Esophagus squamous epithelium (tissue), 5 donors: ENCODE measurements at regions not wholly inside any gene's neighbourhood (a gene's known extent, or its start where the extent isn't known, plus 50 kb on each side); places are given as distances from the start of the nearest gene placed in this dataset.

ENCODE experiments used
- DNase-seq: peaks from one replicate; lab custom pipeline; 2025; lab: John Stamatoyannopoulos, UW
- H3K27ac ChIP-seq, 4 donors: fragments of 200-600 bp; sonication (generic); one replicate each; pipeline ENCODE4 v1.5.1; 2016 to 2019; ENCODE audit warnings: mild to moderate bottlenecking in 1 of 4
- H3K27me3 ChIP-seq, 4 donors: fragments of 200-600 bp; sonication (generic); 1 replicate in 3 of 4; 2 replicates in 1 of 4; pipeline versions ENCODE4 v1.5.1 to v1.6.0; 2017 to 2021; ENCODE audit warnings: antibody characterized with exemption in 1 of 4
- H3K36me3 ChIP-seq, 3 donors: fragments of 200-600 bp; sonication (generic); one replicate each; pipeline ENCODE4 v1.5.1; 2016 to 2019
- H3K4me1 ChIP-seq, 3 donors: fragments of 200-600 bp; sonication (generic); one replicate each; pipeline ENCODE4 v1.5.1; 2017 to 2019
- H3K4me3 ChIP-seq, 4 donors: fragments of 200-600 bp; sonication (generic); 1 replicate in 3 of 4; 2 replicates in 1 of 4; pipeline ENCODE4 v1.5.1; 2016 to 2019; ENCODE audit warnings: mild to moderate bottlenecking in 2 of 4, moderate library complexity in 1 of 4
- H3K9me3 ChIP-seq, 3 donors: fragments of 200-600 bp; sonication (generic); one replicate each; pipeline ENCODE4 v1.5.1; 2016 to 2019
- POLR2A ChIP-seq, 4 donors: fragments of 450-650 bp; IDR thresholded peaks; one replicate each; pipeline ENCODE4 v1.6.1; 2017; ENCODE audit warnings: antibody characterized with exemption in 4 of 4, mild to moderate bottlenecking in 4 of 4, moderate library complexity in 3 of 4
- WGBS, 2 donors: methylation state at CpG; one replicate each; pipeline ENCODE4 v1.1.5; 2018; 5-methylcytosine and 5-hydroxymethylcytosine counted together
- intact Hi-C: fragments of 100-400 bp; cut with DNase I; formaldehyde crosslinking; loops from one replicate; pipeline ENCODE4 v1.15.0; 2022
- TF ChIP-seq, protein P1 (sequence below), 6 experiments: fragments of 450-650 bp in 4 of 6; fragments of 200-600 bp in 2 of 6; sonication (generic) in 2 of 6; IDR thresholded peaks; one replicate each; pipeline ENCODE4 v1.5.1; 2016 to 2019; ENCODE audit warnings: antibody characterized with exemption in 6 of 6, mild to moderate bottlenecking in 4 of 6, moderate library complexity in 4 of 6
- donor health status: DM: yes; HTN: yes; CAD: no.

GRCh38 chr1:112322983-112323678 is 72.9 kb upstream of the CTTNBP2NL start:
- no peak overlapping the region for H3K4me3 ChIP-seq
- WGBS, 2 donors: 66 to 83% methylated on average over 4 of the region's 4 CpGs
- no peaks in the 10 kb centered on the region for H3K36me3 ChIP-seq
- peaks cover 6 to 30% (median 19%) of the 10 kb centered on the region in 3 donors for H3K4me1 ChIP-seq
- TF ChIP-seq POLR2A (IDR thresholded peaks at IDR 0.05): no peak
- TF ChIP-seq, protein P1, sequence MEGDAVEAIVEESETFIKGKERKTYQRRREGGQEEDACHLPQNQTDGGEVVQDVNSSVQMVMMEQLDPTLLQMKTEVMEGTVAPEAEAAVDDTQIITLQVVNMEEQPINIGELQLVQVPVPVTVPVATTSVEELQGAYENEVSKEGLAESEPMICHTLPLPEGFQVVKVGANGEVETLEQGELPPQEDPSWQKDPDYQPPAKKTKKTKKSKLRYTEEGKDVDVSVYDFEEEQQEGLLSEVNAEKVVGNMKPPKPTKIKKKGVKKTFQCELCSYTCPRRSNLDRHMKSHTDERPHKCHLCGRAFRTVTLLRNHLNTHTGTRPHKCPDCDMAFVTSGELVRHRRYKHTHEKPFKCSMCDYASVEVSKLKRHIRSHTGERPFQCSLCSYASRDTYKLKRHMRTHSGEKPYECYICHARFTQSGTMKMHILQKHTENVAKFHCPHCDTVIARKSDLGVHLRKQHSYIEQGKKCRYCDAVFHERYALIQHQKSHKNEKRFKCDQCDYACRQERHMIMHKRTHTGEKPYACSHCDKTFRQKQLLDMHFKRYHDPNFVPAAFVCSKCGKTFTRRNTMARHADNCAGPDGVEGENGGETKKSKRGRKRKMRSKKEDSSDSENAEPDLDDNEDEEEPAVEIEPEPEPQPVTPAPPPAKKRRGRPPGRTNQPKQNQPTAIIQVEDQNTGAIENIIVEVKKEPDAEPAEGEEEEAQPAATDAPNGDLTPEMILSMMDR (IDR thresholded peaks at IDR 0.05): no peak
- no peak overlapping the region for H3K27ac ChIP-seq
- peaks cover 0 to 8% (median 0%) of the 10 kb centered on the region in 4 donors for H3K27me3 ChIP-seq
- no peaks in the 10 kb centered on the region for H3K9me3 ChIP-seq
- no peak for DNase-seq
- intact Hi-C loops: no loop called here

DNA sequence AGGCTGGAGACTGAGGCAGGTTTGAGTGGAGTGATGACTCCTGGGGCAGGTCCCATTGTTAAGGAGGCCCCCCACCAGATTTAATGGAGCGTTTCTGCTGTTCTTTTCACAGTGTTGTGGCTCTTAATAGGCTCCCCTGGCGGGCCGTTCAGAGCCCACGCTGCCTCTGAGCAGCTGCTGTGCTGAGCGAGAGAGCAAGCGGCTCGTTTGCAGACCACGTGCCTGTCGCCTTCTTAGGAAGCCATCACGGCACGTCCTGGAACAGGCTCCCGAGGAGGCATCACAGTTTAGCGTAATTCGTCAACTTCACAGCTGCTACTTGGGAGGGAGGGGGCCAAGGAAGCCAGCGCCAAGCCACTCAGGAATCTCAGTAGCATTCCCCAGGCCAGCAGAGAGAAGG is 70.5 kb upstream of the CTTNBP2NL start:
- WGBS, 2 donors: 53% methylated on average over 4 of the region's 15 CpGs; no CpG with 5 or more reads in 1 of the 2 donors
- intact Hi-C loops: no loop called here
- no peaks in the 10 kb centered on the region for H3K9me3 ChIP-seq
- no peak for DNase-seq
- TF ChIP-seq POLR2A (IDR thresholded peaks at IDR 0.05): no peak
- TF ChIP-seq, protein P1 (IDR thresholded peaks at IDR 0.05): no peak
- H3K27ac ChIP-seq: no peak overlapping the region
- H3K36me3 ChIP-seq: no peaks in the 10 kb centered on the region
- peaks cover 0 to 7% (median 0%) of the 10 kb centered on the region in 3 donors for H3K4me1 ChIP-seq
- H3K27me3 ChIP-seq: peaks cover 0 to 13% (median 0%) of the 10 kb centered on the region in 4 donors
- no peak overlapping the region for H3K4me3 ChIP-seq

- Histone ChIP-seq H3K4me3 (no peak overlapping the region), H3K4me1 (peaks cover 0 to 13% (median 2%) of the 10 kb centered on the region in 3 donors), H3K27ac (no peak overlapping the region), H3K36me3 (no peaks in the 10 kb centered on the region), H3K9me3 (no peaks in the 10 kb centered on the region), H3K27me3 (peaks cover 0 to 13% (median 0%) of the 10 kb centered on the region in 4 donors)
- DNase-seq: no peak
- 55 to 87% methylated on average over 2 to 3 of the region's 3 CpGs for WGBS, 2 donors
- intact Hi-C loops: no loop called here
- no peak for TF ChIP-seq POLR2A (IDR thresholded peaks at IDR 0.05)
- TF ChIP-seq, protein P1 (IDR thresholded peaks at IDR 0.05): no peak
Observed at GRCh38 chr1:112328600-112328999, 67.4 kb upstream of the CTTNBP2NL start.

GRCh38 chr1:112332176-112333150 is 63.6 kb upstream of the CTTNBP2NL start:
- no peak overlapping the region for H3K27ac ChIP-seq
- 60 to 63% methylated on average over 9 of the region's 9 CpGs for WGBS, 2 donors
- no peak for DNase-seq

More at GRCh38 chr1:112332176-112333150, 63.6 kb upstream of the CTTNBP2NL start:
- Histone ChIP-seq H3K9me3 (no peaks in the 10 kb centered on the region), H3K4me3 (no peak overlapping the region), H3K4me1 (peaks cover 0 to 14% (median 8%) of the 10 kb centered on the region in 3 donors), H3K36me3 (no peaks in the 10 kb centered on the region), H3K27me3 (peaks cover 0 to 5% (median 0%) of the 10 kb centered on the region in 4 donors)
- intact Hi-C loops: no loop called here
- TF ChIP-seq POLR2A (IDR thresholded peaks at IDR 0.05): no peak
- TF ChIP-seq, protein P1 (IDR thresholded peaks at IDR 0.05): no peak
